Thyroid gland (tissue), 4 donors: ENCODE measurements at regions not wholly inside any gene's neighbourhood (a gene's known extent, or its start where the extent isn't known, plus 50 kb on each side); places are given as distances from the start of the nearest gene placed in this dataset.

Experiments used
- POLR2A ChIP-seq, 2 donors: fragments of 450-650 bp; IDR thresholded peaks; one replicate each; pipeline ENCODE4 v1.6.1; 2017; ENCODE audit warnings: antibody characterized with exemption in 2 of 2, mild to moderate bottlenecking in 2 of 2, moderate library complexity in 1 of 2
- TF ChIP-seq, protein P1 (sequence below), 6 experiments: fragments of 200-600 bp in 3 of 6; fragments of 450-650 bp in 3 of 6; sonication (generic) in 3 of 6; IDR thresholded peaks; one replicate each; pipeline ENCODE4 v1.5.1; 2016 to 2019; ENCODE audit warnings: antibody characterized with exemption in 6 of 6, mild to moderate bottlenecking in 2 of 6, inconsistent platforms in 1 of 6, moderate library complexity in 1 of 6

DNA sequence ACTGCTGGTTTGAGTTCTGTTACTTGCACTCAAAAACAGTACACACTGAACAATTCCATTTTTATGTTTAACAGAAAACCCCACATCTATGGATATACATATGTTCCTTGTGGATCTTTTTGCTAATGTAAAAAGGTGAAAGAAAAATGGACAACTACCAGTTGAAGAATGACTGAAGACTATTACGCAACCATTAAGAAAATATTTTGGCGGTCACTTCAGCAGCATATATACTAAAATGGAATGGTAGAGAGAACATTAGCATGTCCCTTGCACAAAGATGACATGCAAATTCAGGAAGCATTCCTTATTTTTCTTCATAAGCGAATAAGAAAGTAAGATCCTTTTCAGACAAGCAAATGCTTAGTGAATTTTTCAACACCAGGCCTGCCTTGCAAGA, 84.6 kb upstream of the FMR1 start:
- no peak for TF ChIP-seq POLR2A (IDR thresholded peaks at IDR 0.05)
- TF ChIP-seq, protein P1, sequence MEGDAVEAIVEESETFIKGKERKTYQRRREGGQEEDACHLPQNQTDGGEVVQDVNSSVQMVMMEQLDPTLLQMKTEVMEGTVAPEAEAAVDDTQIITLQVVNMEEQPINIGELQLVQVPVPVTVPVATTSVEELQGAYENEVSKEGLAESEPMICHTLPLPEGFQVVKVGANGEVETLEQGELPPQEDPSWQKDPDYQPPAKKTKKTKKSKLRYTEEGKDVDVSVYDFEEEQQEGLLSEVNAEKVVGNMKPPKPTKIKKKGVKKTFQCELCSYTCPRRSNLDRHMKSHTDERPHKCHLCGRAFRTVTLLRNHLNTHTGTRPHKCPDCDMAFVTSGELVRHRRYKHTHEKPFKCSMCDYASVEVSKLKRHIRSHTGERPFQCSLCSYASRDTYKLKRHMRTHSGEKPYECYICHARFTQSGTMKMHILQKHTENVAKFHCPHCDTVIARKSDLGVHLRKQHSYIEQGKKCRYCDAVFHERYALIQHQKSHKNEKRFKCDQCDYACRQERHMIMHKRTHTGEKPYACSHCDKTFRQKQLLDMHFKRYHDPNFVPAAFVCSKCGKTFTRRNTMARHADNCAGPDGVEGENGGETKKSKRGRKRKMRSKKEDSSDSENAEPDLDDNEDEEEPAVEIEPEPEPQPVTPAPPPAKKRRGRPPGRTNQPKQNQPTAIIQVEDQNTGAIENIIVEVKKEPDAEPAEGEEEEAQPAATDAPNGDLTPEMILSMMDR (IDR thresholded peaks at IDR 0.05): no peak
